NCI-H187 (cell line): ENCODE measurements at regions not wholly inside any gene's neighbourhood (a gene's known extent, or its start where the extent isn't known, plus 50 kb on each side); places are given as distances from the start of the nearest gene placed in this dataset.
"Not testable (repeated sequence)": the region's sequence is repeated elsewhere in the genome, so short reads cannot be mapped to it uniquely, and the experiment has no call there.

ENCODE experiments used
- DNase-seq, 2 experiments: peaks; one replicate each; lab custom pipeline; 2025; lab: John Stamatoyannopoulos, UW

- not testable (repeated sequence) for DNase-seq
Observed at GRCh38 chr4:183044924-183045640, 54.0 kb upstream of the WWC2 start.

DNA sequence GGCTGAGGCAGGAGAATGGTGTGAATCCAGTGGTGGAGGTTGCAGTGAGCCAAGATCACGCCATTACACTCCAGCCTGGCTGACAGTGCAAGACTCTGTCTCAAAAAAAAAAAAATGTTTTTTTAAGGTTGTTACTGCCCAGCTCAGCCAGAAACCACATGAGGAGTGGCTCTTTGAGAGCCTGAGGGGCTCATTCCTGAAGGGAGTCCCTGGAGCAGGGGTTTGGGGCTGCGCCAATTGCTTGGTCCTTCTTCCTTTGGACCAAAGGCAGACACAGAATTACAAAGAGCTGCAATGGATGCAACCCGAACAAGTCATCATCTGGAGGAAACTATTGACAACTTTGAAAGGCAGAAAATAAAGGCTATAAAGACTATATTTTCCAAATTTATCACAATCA is 60.6 kb upstream of the WWC2 start:
- DNase-seq, result no peak

DNA sequence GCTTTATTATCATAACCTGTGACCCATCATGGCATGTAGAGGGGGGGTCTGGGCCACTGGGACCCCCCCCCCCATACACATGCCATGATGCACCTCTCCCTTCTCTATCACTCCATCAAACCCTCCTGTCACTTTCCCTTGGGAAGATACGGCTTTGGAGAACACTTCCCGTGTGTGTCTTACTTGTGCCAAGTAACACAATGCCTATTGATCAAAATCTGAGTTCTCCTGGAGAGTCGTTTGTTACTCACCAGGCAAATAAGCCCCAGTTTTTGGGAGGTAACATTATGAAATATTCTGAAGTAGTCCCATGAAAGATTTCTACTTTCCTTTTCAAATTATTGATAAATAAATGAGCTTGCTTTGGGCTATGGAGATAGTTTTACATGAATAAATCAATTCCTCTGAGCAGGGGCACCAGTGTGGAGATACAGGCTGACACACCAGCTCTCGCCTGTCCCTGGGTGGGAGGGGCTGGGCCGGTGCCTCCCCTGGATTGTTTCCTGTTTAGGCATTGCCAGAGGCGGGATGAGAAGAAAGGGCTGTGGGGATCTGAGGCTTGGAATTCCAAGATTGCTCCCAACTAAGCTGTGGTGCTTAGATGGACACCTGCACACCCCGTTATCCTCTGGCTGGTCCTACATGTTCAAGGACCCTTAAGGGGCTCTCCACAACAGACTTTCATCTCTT is 63.2 kb upstream of the WWC2 start:
- DNase-seq, result no peak

- DNase-seq, result no peak
Observed at GRCh38 chr4:183035256-183035655, 63.8 kb upstream of the WWC2 start.

GRCh38 chr4:183030823-183031222 is 68.2 kb upstream of the WWC2 start:
- no peak for DNase-seq

- no peak for DNase-seq
Observed at GRCh38 chr4:183030309-183030708, 68.7 kb upstream of the WWC2 start.

- no peak for DNase-seq
Observed at GRCh38 chr4:183029365-183029764, 69.7 kb upstream of the WWC2 start.

- no peak for DNase-seq
Observed at GRCh38 chr4:183026701-183027100, 72.4 kb upstream of the WWC2 start.

DNA sequence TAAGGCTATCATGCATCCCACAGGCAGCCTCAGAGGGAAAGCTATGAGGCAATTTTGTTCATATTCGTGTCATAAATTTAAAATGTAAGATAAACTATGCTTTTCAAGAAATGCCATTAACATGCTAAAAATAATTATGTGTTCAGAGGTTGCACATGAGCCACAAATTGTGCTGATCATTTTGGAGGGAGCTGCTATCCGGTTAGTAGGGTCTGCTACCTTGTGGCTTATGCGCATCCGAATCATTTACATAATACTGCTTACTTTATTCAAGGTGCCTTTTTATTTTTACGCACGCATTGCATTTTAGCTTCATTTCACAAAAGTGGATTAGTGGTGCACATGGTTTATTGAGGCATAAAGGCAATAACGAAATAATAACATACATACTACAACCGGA is 76.4 kb upstream of the WWC2 start:
- no peak for DNase-seq

DNA sequence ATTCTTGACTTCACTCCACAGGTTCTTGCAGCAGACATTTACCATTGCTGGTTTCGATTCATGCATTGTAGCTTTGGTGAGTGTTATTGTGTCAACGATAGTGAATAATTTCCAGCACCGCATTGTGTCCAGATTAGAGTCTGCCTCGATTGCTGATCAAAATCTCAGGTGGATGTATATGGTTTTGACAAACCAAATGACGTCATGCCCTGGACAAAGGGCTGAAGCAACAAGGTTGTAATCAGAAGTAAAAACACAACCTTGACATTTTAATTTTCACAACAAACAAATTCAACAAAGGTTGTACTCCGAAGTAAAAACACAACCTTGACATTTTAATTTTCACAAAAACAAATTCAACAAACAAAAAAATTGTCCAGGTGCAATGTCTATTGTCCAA is 81.1 kb upstream of the WWC2 start:
- no peak for DNase-seq

- DNase-seq, result no peak
Observed at GRCh38 chr4:183014361-183015084, 84.5 kb upstream of the WWC2 start.

- DNase-seq, result no peak
Observed at GRCh38 chr4:183013730-183014002, 85.4 kb upstream of the WWC2 start.

DNA sequence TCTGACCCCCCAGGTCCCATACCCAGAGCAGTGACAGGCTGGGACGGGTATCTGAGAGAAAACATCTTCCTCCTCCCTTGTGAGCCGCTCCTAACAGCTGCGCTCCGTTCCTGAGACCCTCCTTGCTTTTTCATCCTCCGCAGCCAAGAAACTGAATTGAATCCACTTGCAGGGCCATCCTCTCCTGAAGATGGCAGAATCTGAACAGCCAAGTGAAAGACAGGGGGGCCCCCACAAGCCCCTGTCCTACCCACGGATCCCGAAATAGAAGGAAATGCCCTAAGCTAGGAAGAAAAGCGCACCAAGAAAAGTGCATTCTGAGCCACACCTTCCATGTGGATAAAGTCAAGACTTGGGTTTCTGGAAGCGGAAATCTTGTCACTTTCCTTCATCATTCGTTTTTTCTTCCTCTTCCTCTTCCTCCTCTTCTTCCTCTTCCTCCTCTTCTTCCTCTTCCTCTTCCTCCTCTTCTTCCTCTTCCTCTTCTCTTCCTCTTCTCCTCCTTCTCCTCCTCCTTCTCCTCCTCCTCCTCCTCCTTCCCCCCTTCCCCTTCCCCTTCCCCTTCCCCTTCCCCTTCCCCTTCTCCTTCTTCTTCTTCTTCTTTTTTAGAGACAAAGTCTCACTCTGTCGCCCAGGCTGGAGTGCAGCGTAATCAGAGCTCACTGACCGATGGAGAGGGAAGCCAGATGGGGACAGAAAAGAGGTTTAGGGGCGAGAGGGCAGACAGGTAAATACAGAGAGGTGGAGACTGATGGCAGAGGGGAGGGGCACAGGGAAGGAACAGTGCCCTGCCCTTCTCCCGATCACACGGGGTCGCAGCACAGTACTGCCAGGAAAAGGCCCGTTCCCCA is 86.0 kb upstream of the WWC2 start:
- DNase-seq, result no peak

GRCh38 chr4:183011213-183011907 is 87.7 kb upstream of the WWC2 start:
- DNase-seq, result no peak

- DNase-seq, result no peak
Observed at GRCh38 chr4:183008492-183008891, 90.6 kb upstream of the WWC2 start.

DNA sequence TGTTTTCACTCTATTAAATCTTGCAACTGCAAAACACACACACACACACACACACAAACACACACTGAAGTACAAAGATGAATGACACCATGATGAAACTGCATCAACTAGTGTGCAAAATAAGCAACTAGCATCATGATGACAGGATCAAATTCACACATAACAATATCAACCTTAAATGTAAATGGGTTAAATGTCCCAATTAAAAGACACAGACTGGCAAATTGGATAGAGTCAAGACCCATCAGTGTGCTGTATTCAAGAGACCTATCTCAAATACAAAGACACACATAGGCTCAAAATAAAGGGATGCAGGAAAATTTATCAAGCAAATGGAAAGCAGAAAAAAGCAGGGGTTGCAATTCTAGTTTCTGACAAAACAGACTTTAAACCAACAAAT is 87.2 kb upstream of the DCTD start:
- DNase-seq, result not testable (repeated sequence)

DNA sequence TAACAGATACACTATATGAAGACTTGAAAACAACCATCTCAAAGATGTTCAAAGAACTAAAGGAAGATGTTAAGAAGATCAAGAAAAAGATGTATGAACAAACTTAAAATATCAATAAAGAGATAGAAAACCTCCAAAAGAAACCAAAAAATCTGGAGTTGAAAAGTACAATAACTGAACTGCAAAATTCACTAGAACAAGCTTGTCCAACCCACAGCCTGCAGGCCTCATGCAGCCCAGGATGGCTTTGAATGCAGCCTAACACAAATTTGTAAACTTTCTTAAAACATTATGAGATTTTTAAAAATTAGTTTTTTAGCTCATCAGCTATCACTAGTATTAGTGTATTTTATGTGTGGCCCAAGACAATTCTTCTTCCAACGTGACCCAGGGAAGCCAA is 77.0 kb upstream of the DCTD start:
- no peak for DNase-seq

DNA sequence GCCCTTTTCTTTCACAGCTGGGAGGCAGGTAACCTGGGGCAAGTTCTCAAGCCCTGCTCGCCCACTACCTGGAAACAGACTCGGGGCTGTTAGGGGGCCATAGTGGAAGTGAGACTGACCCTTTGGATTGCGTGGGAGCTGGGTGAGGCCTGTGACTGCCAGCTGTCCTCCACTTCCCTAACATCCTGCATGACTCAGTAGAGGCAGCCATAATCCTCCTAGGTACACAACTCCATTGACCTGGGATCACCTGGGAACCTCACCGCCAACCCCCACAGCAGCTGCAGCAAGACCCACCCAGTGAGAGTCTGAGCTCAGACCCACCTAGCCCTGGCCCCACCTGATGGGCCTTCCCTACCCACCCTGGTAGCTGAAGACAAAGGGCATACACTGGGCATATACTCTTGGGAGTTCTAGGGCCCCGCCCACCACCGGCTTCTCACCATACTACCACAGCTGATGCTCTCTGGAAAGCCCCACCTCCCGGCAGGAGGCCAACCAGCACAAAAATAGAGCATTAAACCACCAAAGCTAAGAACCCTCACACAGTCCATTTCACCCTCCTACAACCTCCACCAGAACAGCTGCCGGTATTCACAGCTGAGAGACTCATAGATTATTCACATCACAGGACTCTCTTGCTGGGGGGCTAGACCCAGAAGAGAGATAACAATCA is 61.1 kb upstream of the DCTD start:
- no peak for DNase-seq

DNA sequence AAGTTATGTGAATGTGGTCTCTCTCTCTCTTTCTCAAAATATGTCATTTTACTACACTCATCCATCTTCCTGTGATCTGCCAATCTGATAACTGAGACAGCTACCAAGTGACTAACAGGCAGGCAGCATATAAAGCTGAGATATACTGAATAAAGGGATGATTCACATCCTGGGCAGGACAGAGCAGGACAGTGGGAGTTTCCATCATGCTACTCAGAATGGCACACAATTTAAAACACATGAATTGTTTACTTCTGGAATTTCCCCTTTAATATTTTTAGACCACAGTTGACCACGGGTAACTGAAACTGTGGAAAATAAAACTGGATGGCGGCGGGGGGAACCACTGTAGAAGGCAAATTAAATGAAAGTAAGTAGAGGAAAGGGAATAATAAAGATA is 58.6 kb upstream of the DCTD start:
- no peak for DNase-seq

DNA sequence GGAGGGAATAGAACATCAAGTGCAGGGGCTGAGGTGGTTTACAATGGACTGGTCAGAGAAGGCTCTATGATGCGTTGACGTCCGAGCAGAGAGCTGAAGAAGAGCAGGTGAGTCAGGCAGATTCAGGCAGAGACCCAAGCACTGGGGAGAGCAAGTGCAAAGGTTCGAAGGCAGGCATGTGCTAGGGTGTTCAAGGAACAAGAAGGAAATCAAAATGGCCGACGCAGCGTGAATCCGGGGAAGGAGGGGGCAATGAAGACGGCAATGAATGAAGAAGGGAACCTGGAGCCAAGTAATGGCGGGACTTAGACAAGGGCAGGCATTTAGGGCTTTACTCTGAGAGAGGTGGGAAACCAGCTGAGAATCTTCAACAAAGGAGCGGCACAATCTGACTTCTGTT is 56.8 kb upstream of the DCTD start:
- DNase-seq, result no peak

DNA sequence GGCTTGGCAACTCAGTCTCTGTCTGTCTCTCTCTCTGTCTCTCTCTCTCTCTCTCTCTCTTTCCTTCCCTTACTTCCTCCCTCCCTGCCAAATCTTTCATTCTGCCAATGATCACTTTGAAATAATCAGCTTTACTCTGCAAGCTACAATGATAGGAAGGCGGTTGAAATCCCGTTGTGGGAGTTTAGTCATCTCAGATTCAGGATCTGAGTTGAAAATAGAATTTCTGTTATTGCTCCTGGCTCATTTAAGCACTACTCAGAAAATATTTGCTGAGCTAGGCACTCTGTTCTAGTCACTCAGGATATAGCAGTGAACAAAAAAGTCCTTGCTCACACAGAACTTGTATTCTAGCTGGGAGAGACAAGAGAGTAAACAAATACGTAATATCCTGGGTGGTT is 56.3 kb upstream of the DCTD start:
- DNase-seq, result no peak
